Heart left ventricle (tissue), 16 donors: ENCODE measurements at regions not wholly inside any gene's neighbourhood (a gene's known extent, or its start where the extent isn't known, plus 50 kb on each side); places are given as distances from the start of the nearest gene placed in this dataset.

Source experiments
- ATAC-seq, 4 donors: fragments of 200-7000 bp; cut with Tn5 transposase; one replicate each; pipeline ENCODE4 v1.9.1; 2020 to 2022; ENCODE audit warnings: moderate library complexity in 4 of 4, mild to moderate bottlenecking in 3 of 4, moderate number of reproducible peaks in 1 of 4
- DNase-seq, 5 donors: peaks; one replicate each; pipeline ENCODE4 v3.0.0-alpha.2; 2020
- H3K27ac ChIP-seq, 12 donors: fragments of 200-600 bp; sonication (generic) in 4 of 12; one replicate each; pipeline versions ENCODE4 v1.5.0 to v1.8.0; 2016 to 2022; ENCODE audit warnings: mild to moderate bottlenecking in 2 of 12
- H3K27me3 ChIP-seq, 9 donors: fragments of 200-600 bp; sonication (generic) in 2 of 9; one replicate each; pipeline versions ENCODE4 v1.5.1 to v1.8.0; 2016 to 2022; ENCODE audit warnings: mild to moderate bottlenecking in 3 of 9
- H3K36me3 ChIP-seq, 9 donors: fragments of 200-600 bp; sonication (generic) in 2 of 9; one replicate each; pipeline versions ENCODE4 v1.5.0 to v1.8.0; 2018 to 2022; ENCODE audit warnings: mild to moderate bottlenecking in 2 of 9
- H3K4me1 ChIP-seq, 12 donors: fragments of 200-600 bp; sonication (generic) in 4 of 12; one replicate each; pipeline versions ENCODE4 v1.5.0 to v1.8.0; 2016 to 2022; ENCODE audit warnings: mild to moderate bottlenecking in 3 of 12
- H3K4me3 ChIP-seq, 12 donors: fragments of 200-600 bp; sonication (generic) in 4 of 12; one replicate each; pipeline versions ENCODE4 v1.5.0 to v1.8.0; 2017 to 2022; ENCODE audit warnings: mild to moderate bottlenecking in 9 of 12, moderate library complexity in 4 of 12
- H3K9me3 ChIP-seq, 12 donors: fragments of 200-600 bp; sonication (generic) in 4 of 12; one replicate each; pipeline versions ENCODE4 v1.5.0 to v1.8.0; 2016 to 2022; ENCODE audit warnings: mild to moderate bottlenecking in 1 of 12
- CTCF ChIP-seq, 12 donors: fragments of 200-600 bp; sonication (generic) in 4 of 12; IDR thresholded peaks; one replicate each; pipeline versions ENCODE4 v1.5.0 to v1.8.0; 2018 to 2022; ENCODE audit warnings: antibody characterized with exemption in 12 of 12, mild to moderate bottlenecking in 5 of 12
- POLR2A ChIP-seq, 2 donors: fragments of 450-650 bp; IDR thresholded peaks; one replicate each; pipeline ENCODE4 v1.6.1; 2017; ENCODE audit warnings: antibody characterized with exemption in 2 of 2, mild to moderate bottlenecking in 2 of 2, moderate library complexity in 2 of 2
- WGBS, 4 donors: extraction: QIAGEN DNeasy Blood & Tissue Kit in 2 of 4; methylation state at CpG; one replicate each; pipeline versions ENCODE4 v1.1.5 to v1.1.7; 2013 to 2018; 5-methylcytosine and 5-hydroxymethylcytosine counted together
- intact Hi-C, 10 donors: fragments of 100-400 bp; cut with DNase I; formaldehyde crosslinking; loops; one replicate each; pipeline versions ENCODE4 v1.11.1 to v1.14.2; 2022
- donor health status: ischemic (EF 13 %, LVEDD 7.1; RV severe dilation, severe dysfunction).
- donor health status: healthy with polysubstance abuse.
- donor health status: DM: no; HTN: yes; CAD: no.
- donor health status: DM: no; HTN: no; CAD: no.
- donor health status: ischemic (EF 25% LVEDD 6.9; RV normal size, moderate dysfunction).
- donor health status: ischemic (EF 25% LVEDD 5.7; RV mildly dilated, moderate dysfunction).
- donor health status: healthy.
- donor health status: DM: yes; HTN: yes; CAD: no.
- donor health status: ischemic (EF 35%, LVEDD 5.7; RV mildly dilated, moderate dysfunction).
- donor health status: nonischemic (EF 11% LVEDD 7.7; RV severe dilation, severe dysfunction).
- donor health status: DM: yes; HTN: yes; CAD: no.
- donor health status: PGD.
- donor health status: ischemic (EF 29% LVEDD 5.4; RV normal size, mild dysfunction).
- donor health status: nonischemic (EF 23%, LVEDD 6.1; RV moderate dilation, normal function).

- Histone ChIP-seq H3K9me3 (peaks cover 0 to 17% (median 0%) of the 10 kb centered on the region in 12 donors), H3K4me1 (no peaks in the 10 kb centered on the region), H3K4me3 (no peak overlapping the region), H3K27ac (no peak overlapping the region), H3K27me3 (no peaks in the 10 kb centered on the region), H3K36me3 (no peaks in the 10 kb centered on the region)
- TF ChIP-seq POLR2A (IDR thresholded peaks at IDR 0.05) (no peak), CTCF (IDR thresholded peaks at IDR 0.05) (no peak)
- 48 to 70% (median 63%) methylated on average over 2 of the region's 2 CpGs for WGBS, 4 donors
- ATAC-seq = no peak
- DNase-seq = no peak
- intact Hi-C loops = no loop called here
Observed at GRCh38 chr4:111562826-111563225, 582.4 kb upstream of the FAM241A start.

DNA sequence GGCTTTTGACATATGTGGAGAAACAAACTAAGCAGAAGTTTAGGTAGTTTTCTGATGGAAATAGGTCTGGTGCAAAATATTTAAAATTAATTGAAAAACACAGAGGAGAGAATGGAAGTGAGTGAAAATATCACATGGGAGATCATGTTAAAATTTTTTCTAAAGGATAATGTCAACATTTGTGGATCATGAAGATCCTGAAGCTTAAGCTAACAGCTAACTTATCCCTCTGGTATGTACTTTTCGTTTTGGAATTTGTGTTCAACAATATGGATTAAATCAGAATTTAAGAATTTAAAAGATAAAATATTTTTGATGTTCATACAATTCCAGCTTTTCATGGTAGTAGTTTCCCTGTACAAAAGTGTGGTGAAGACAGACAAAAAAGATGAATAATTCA lies 572.8 kb upstream of the FAM241A start:
- no peak for ATAC-seq
- intact Hi-C loops = no loop called here

DNA sequence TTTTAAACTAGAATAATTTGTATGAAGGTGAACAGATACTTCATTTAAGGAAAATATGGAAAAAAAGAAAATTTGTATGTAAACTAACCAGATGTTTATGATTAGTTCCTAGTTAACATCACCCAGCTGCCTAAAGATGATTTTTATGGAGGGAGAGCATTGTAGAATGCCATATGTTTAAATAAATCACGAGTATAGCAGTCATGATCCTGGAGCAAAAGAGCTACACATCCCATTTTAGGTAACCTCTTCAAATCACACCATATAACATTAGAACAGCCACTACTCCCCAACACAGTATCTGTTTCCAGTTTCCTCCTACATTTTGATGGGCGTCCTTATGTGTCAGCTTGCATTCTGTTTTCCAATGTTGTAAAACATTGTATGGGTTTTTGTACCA lies 571.9 kb upstream of the FAM241A start:
- no peak for ATAC-seq
- Histone ChIP-seq H3K9me3 (no peaks in the 10 kb centered on the region), H3K27ac (no peak overlapping the region), H3K36me3 (no peaks in the 10 kb centered on the region), H3K27me3 (no peaks in the 10 kb centered on the region), H3K4me3 (no peak overlapping the region), H3K4me1 (no peaks in the 10 kb centered on the region)
- no peak for DNase-seq
- intact Hi-C loops = no loop called here
- TF ChIP-seq CTCF (IDR thresholded peaks at IDR 0.05) (no peak), POLR2A (IDR thresholded peaks at IDR 0.05) (no peak)
- 40 to 57% (median 50%) methylated on average over 2 of the region's 2 CpGs for WGBS, 4 donors

More for the DNA sequence above, 572.8 kb upstream of the FAM241A start:
- H3K4me1 ChIP-seq = no peaks in the 10 kb centered on the region
- H3K27me3 ChIP-seq = no peaks in the 10 kb centered on the region
- 49 to 55% (median 53%) methylated on average over 1 of the region's 1 CpG for WGBS, 4 donors
- TF ChIP-seq POLR2A (IDR thresholded peaks at IDR 0.05) (no peak), CTCF (IDR thresholded peaks at IDR 0.05) (no peak)
- no peak for DNase-seq
- no peaks in the 10 kb centered on the region for H3K9me3 ChIP-seq
- H3K4me3 ChIP-seq = no peak overlapping the region
- no peaks in the 10 kb centered on the region for H3K36me3 ChIP-seq
- H3K27ac ChIP-seq = no peak overlapping the region

DNA sequence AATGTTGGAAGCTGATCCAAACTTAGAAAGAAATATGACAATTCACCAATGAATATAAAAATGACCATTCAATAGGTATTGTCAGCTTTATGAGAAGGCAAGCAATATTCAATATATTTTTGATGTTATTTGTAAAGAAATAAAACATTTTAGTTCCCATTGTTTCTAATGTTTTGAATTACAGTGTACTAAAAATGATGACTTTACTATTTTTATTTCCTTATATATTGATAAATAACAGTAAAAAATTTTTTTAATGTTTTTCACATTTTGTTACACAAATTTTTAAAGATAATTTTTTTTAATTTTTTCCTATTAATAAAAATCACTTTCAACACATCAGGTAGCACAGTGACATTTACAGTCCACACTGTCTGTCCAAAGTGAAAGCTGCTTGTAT lies 565.5 kb upstream of the FAM241A start:
- Histone ChIP-seq H3K27me3 (no peaks in the 10 kb centered on the region), H3K4me3 (no peak overlapping the region), H3K27ac (no peak overlapping the region), H3K9me3 (peaks cover 0 to 14% (median 0%) of the 10 kb centered on the region in 12 donors), H3K36me3 (no peaks in the 10 kb centered on the region), H3K4me1 (no peaks in the 10 kb centered on the region)
- intact Hi-C loops = no loop called here
- TF ChIP-seq CTCF (IDR thresholded peaks at IDR 0.05) (no peak), POLR2A (IDR thresholded peaks at IDR 0.05) (no peak)
- DNase-seq = no peak
- no peak for ATAC-seq
